Fibroblast of villous mesenchyme (primary cell): ENCODE measurements at regions not wholly inside any gene's neighbourhood (a gene's known extent, or its start where the extent isn't known, plus 50 kb on each side); places are given as distances from the start of the nearest gene placed in this dataset.
"Not testable (repeated sequence)": the region's sequence is repeated elsewhere in the genome, so short reads cannot be mapped to it uniquely, and the experiment has no call there.

Experiments
- DNase-seq: peaks from one replicate; pipeline ENCODE4 v3.0.0-alpha.2; 2010; ENCODE audit warnings: low read depth
- H3K4me3 ChIP-seq: 2 replicates; pipeline ENCODE4 v1.5.1; 2011; ENCODE audit warnings: low read depth, mild to moderate bottlenecking, low read length
- TF ChIP-seq, protein P1 (sequence below): IDR thresholded peaks from 2 replicates; pipeline ENCODE4 v1.5.1; 2012; ENCODE audit warnings: low read depth, mild to moderate bottlenecking, low read length; ENCODE audit not compliant: insufficient read depth

DNA sequence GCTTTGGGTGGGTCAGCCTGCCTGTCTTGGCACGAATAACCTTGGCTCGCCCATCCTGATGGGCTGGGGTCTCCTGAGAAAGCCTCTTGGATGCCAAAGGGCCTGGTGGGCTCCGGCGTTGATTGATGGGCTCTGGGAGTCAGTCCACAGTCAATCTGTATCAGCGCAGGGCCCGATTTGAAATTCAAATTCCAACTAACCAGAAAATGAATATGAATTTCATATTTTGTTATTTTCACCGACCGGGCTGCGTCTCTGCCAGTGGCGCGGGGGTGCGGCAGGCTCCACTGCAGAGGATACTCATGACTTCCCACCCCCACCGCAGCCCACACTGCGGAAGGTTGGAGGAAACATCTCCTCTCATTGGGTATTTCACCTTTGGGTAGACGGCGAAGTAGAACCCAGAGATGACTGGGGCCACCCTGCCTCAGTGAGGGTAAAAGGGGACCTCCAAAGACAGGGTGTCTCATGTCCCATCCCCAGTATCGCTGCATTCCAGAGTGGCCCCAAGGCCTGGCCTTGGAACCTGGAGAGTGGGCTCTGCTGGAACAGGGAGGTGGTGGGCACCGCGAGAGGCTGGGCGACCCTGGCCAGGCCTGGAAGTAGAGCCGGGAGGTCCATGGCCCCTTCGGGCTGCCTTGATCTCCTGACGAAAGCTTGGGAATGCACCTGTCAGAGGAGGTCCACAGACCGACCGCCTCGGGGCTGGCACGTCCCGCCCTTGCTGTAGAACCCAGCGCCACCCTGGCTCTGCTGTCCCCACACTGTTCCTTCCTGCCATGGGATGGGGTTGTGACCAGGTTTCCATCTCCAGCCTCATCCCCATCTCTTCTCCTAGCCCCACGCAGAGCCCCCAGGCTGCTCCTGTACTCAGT is 54.8 kb upstream of the SORCS2 start:
- DNase-seq: no peak

DNA sequence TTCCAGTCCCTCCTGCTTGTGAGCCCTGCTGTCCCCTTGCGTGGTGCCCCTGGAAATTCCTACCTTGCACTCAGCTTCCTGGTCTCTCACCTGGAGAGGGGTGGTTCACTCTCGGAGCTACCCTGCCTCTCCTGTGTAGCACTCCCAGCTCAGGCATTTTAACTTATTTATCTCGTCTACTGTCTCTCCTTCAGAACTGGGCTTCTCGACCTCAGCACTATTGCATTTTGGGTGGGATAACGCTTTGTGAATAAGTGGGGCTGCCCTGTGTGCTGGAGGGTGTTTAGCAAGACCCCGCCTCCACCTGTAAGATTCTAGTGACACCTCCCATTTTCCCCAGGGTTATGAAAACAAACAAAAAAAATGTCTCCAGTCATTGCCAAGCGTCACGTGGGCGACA is 56.0 kb upstream of the SORCS2 start:
- TF ChIP-seq, protein P1, sequence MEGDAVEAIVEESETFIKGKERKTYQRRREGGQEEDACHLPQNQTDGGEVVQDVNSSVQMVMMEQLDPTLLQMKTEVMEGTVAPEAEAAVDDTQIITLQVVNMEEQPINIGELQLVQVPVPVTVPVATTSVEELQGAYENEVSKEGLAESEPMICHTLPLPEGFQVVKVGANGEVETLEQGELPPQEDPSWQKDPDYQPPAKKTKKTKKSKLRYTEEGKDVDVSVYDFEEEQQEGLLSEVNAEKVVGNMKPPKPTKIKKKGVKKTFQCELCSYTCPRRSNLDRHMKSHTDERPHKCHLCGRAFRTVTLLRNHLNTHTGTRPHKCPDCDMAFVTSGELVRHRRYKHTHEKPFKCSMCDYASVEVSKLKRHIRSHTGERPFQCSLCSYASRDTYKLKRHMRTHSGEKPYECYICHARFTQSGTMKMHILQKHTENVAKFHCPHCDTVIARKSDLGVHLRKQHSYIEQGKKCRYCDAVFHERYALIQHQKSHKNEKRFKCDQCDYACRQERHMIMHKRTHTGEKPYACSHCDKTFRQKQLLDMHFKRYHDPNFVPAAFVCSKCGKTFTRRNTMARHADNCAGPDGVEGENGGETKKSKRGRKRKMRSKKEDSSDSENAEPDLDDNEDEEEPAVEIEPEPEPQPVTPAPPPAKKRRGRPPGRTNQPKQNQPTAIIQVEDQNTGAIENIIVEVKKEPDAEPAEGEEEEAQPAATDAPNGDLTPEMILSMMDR: no peak
- DNase-seq: no peak
- no peak overlapping the region for H3K4me3 ChIP-seq

More for the DNA sequence above, 54.8 kb upstream of the SORCS2 start:
- H3K4me3 ChIP-seq: no peak overlapping the region
- TF ChIP-seq, protein P1: no peak

DNA sequence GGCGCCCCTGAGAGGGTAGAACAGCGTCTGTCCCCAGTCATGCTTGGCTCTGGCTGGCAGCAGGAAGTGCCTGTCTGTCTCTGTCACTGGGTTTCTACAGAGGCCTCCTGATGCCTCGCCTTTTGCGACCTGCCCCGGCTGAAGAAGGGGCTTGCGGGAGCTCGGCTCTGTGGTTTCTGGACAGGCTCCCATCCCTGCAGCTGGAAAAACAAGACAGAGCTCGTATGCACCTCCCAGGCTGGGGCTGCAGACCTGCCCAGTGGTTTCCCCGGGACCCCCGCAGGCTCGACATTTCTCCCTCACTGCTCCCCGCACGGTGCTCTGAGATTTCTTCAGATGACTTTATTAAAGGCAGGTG is 57.0 kb upstream of the SORCS2 start:
- DNase-seq: no peak
- no peak overlapping the region for H3K4me3 ChIP-seq
- TF ChIP-seq, protein P1: no peak

DNA sequence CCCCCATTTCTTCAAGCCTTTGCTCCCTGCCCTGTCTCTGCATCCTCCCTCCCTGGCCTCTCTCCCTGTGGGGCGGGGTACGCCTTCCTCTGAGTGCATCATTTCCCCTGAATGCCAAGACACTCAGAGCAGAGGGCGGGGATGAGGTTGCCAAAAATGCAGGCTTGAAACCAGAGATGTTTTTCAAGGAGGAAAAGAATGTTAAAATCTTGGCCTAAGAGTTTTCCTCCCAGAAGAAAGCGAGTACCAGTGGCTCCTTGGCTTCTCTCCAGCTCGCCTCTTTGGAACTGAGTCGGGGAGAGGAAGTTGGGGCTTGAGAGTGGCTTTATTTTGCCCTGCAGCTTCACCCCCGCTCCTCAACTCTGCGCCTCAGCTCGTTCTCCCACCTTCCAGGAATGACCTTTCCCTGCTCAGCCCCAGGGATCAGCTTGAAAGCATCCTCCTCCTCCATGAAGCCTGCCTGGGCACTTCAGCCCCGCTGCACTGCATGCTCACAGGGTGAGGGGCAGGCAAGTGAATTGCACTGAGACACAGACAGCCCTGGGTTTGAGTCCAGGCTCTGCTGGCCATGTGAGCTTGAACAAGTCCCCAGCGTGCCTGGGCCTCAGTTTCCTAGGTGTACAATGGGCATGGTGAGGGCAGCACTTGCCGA is 57.5 kb upstream of the SORCS2 start:
- H3K4me3 ChIP-seq: no peak overlapping the region
- peak; percentile 37 for DNase-seq
- TF ChIP-seq, protein P1: no peak

DNA sequence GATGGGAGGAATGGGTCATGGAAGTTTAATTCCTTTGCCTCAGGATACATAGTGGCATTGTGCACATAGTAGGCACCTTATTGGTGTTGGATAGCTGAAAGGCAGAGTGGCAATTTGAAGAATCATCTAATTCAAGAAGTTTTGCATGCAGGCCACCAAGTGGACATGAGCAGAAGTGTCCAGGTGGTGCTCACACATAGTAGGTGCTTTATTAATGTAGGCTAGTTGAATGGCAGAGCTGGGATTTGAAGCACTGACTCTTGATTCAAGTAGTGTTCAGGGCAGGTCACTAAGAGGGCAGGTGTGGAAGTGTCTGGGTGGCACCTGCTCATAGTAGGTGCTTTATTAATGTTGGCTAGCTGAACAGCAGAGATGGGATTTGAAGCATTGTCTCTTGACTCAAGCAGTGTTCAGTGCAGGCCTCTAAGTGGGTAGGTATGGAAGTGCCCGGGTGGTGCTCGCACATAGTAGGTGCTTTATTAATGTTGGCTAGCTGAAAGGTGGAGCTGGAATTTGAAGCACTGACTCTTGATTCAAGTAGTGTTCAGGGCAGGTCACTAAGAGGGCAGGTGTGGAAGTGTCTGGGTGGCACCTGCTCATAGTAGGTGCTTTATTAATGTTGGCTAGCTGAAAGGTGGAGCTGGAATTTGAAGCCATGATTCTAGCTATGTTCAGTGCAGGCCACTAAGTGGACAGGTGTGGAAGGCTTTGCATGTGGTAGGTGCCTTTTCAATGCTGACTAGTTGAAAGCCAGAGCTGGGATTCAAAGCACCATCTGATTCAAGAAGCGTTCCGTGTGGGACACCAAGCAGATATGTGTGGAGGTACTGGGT is 58.3 kb upstream of the SORCS2 start:
- not testable (repeated sequence) for DNase-seq, H3K4me3 ChIP-seq

DNA sequence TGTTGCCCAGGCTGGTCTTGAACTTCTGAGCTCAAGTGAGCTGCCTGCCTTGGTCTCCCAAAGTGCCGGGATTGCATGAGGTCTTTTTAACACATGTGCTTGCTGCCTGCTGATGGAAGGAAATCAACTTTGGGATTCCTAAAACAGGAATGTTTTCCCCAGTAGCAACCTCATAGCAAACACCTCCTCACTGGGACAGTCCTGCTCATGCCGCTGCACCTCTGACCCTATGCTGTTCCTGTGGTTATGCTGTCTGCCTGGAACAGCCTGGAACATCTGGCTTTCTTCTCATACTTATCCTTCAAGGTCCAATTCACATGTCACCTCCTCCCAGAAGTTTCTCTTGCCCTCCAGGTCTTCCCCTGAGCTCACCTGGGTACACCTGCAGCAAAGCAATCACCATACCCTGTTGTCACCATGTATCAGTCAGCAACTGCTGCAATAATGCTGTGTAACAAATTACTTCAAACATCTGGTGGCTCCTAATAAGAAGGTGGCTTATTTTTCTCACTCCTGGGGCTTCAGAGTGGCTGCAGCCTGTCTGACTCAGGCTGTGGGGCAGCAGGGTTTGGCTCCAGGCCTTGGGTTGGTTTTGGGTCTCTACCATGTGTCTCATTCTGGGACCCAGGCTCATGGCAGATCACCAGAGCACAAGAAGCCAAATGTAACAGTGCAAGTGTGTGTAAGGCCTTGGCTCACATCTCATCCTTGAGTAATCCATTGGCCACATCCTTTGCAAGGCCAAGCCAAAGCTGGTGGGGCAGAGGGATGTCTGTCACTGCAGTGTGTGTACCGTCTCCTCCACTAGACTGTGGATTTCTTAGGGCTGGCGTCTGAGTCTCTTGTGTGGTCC is 59.4 kb upstream of the SORCS2 start:
- DNase-seq: no peak
- no peak overlapping the region for H3K4me3 ChIP-seq
- TF ChIP-seq, protein P1: no peak
